ENCODE measurements at regions not wholly inside any gene's neighbourhood (a gene's known extent, or its start where the extent isn't known, plus 50 kb on each side); places are given as distances from the start of the nearest gene placed in this dataset.

- DNase-seq, result no peak
These were observed 475.2 kb downstream of the LPIN1 start for GRCh38 chr2:12221584-12221983.

DNA sequence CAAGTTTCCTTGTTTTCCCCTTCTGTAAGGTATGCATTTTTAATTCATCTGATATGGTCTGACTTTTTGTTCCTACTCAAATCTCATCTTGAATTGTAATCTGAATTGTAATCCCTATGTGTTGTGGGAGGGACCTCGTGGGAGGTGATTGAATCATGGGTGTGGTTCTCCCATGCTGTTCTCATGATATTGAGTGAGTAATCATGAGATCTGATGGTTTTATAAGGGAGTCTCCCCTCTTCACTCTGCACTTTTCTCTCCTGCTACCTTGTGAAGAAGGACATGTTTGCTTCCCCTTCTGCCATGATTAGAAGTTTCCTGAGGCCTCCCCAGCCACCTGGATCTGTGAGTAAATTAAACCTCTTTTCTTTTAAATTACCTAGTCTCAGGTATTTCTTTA, 476.1 kb downstream of the LPIN1 start:
- no peak for DNase-seq

- DNase-seq, result no peak
These were observed 477.3 kb downstream of the LPIN1 start for GRCh38 chr2:12223732-12224131.

- no peak for DNase-seq
These were observed 480.2 kb downstream of the LPIN1 start for GRCh38 chr2:12226653-12227052.

DNA sequence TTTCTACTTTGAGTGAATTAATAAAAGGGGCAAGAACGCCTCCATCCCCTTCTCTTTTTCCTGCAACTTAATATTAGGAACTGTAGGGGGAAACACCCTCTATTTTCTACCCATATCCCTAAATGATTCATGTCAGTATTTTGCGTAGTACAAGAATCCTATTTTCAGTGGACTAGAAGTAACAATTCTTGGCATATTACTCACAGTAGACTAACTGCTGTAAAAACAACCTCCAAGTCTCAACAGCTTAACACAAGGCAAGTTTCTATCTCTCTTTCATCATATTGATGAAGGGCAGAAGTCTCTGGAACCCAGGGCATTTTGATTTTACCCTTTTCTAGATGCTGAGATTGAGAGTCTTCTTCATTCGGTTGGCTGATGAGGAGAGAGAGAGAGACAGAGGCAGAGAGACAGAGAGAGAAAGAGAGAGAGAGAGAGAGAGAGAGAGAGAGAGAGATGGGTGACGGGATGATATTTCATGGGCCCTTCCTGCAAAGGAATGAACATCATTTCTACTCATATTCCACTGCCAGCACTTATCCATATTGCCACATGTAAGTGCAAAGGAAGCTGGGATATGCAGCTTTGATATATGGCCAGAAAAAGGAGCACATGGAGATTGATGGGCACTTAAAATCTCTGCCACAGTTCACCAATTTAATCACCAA, 481.6 kb downstream of the LPIN1 start:
- no peak for DNase-seq

GRCh38 chr2:12231288-12231687, 484.9 kb downstream of the LPIN1 start:
- DNase-seq, result no peak

DNA sequence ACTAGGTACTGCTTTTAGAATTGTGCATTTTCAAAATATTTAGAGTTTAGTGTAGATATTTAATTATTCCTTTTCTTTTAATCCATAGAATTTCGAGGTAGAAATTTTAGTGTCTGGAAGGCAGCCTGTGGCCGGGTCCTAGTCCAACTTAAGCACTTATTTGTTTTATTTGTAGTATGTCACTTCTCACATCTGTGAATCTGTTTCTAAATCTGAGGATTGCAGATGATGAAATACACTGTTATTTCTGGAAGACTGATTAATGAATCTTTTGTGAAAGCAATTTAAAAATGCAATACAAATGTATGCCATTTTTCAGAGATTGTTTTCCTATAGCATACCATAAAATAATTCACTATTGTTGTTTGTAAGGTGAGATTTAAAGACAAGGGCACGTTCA, 483.9 kb upstream of the TRIB2 start:
- no peak for DNase-seq

- no peak for DNase-seq
These were observed 480.4 kb upstream of the TRIB2 start for GRCh38 chr2:12236136-12236844.

- no peak for DNase-seq
These were observed 476.5 kb upstream of the TRIB2 start for GRCh38 chr2:12240206-12240605.

- DNase-seq, result no peak
These were observed 473.4 kb upstream of the TRIB2 start for GRCh38 chr2:12243381-12243780.

- no peak for DNase-seq
These were observed 472.7 kb upstream of the TRIB2 start for GRCh38 chr2:12244070-12244469.

DNA sequence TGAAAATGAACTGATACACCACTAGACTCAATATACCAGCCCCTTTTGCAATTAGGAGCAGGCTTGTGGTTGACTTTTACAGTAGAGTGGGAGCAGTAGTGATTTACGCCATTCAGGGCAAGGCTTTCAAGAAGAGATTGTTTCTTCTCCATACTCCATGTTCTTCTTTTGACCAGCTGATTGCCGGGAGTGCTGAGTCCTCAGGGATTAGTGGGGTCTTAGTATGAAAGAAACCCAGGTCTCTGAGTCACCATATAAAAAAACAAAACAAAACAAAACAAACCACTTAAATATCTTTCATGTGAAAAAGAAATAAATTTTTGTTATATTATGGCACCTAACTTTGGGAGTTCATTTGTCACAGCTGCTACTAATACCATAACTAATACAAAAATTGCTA, 465.6 kb upstream of the TRIB2 start:
- DNase-seq, result no peak

- no peak for DNase-seq
These were observed 465.0 kb upstream of the TRIB2 start for GRCh38 chr2:12251749-12252148.

DNA sequence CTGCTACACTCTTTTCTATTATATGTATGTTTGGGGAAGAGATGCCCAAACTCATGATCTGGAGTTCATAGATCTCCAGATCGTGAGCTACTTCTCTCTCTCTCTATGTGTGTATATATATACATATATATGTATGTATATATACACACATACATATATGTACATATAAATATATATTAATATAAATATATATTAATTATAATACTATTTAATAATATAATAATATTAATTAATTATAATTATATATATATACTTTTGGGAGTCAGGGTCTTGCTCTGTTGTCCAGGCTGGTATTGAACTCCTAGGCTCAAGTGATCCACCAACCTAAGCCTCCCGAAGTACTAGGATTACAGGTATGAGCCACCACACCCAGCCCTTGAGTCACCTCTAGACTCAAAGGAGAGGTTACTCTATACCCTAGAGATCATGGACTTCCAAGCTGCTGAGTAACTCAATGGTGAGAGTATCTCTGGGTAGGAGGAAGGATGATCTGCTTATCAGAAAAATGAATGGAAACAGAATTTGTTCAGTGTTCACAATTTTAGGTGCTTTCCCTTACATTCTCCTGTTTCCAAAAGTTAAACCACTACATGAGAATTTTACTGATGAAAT, 463.5 kb upstream of the TRIB2 start:
- DNase-seq, result no peak

DNA sequence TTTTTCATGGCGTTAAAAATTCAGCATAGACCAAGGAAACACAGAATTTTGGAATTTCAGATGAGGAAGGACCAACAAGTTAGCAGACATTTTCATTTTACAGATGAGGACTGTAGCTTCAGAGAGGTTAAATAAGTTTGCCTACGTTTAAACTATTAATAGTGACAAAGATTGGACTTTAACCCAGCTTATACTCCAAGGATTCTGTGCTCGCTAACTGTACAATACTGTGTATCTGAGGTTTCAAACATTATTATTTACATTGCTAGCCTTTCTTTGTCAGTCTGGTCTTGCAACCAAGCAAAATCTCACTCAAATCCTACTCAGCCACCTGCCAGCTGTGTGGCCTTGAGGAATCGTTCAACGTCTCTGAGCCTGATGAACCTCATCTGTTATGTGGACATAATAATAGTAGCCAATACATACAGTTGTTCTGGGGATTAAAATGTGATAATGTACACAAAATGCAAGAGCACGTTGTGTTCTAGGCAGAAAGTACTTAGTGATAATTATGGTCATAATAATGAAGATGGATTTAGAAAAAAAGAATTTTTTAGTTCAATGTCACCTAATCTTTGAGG, 462.4 kb upstream of the TRIB2 start:
- DNase-seq, result no peak

GRCh38 chr2:12256206-12256605, 460.5 kb upstream of the TRIB2 start:
- no peak for DNase-seq

- DNase-seq, result no peak
These were observed 459.3 kb upstream of the TRIB2 start for GRCh38 chr2:12257476-12257875.

DNA sequence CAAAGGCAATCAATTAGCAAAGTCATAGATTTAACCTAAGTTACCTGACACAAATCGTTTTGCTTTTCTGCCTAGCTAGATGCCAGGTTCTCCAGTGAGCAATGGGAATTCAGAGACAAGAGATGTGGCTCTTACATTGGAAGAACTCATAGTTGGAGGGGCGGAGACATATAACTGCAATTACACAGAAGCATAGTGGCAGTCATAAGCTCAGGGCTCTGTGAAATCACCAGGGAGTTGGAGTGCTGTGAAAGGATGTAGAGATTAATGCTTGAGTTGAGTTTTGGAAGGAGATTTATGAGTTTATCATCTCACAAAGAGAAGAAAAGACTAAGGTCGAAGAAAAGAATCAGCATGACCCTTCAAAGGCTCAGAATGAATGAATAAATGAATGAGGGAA, 457.2 kb upstream of the TRIB2 start:
- no peak for DNase-seq

DNA sequence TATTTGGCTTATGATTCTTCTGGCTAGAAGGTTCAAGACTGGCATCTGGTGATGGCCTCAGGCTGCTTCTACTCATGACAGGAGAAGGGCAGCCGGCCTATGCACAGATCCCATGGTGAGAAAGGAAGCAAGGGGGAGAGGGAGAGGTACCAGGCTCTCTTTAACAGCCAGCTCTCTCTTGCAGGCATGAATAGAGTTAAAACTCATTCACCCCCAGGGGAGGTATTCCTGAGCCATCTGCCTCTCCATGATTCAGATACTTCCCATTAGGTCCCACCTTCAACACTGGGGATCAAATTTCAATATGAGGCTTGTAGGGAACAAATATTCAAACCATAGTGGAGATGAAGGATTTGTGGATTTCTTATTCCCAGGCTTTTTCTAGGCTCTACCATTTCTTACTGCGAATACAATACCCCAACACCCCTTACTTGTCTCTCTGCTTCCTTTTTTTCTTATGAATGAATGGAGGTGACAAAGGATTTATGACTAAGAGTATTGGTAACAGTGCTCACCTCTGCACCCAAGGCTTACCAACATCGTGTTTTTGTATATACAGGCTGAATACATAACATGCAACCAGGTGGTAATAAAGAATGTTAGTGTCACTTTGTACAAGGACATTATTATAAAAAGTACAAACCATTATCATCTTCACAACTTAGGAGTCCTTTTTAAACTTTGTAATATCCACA, 454.6 kb upstream of the TRIB2 start:
- peak; percentile 20 for DNase-seq

DNA sequence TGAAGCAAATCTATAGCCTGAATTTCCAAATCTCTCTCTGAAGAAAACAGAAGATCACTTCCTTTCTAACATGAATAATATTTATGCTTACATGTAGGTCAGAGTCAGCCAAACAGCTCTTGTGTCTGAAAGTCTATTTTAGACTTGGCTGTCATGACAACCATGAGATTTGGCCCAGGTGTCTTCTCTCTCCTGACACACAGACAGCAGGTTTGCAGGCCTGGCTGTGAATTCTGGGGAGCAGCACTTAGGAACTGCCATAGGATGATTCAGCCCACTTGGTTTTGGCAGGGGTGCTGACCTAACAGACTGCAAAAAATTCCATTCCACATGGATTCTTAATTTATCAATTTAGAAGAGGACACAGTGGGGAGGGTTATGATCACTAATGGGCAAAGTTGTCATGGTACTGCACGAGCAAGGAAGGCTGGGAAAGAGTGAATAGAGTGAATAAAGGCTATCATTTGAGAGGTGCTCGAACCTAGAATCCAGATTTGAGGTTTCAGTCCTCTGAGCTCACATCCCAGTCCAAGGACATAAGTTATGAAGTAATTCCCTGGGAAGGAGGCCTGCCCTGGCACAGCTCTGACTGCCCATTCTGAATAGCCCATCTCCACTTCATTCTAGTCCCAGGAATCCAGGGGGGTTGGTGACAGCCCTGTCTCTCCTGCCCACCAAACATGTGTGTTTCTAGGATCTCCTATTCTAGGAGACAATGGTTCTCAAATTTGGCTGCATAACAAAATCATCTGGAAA, 453.9 kb upstream of the TRIB2 start:
- peak; percentile 48 for DNase-seq

- no peak for DNase-seq
These were observed 453.0 kb upstream of the TRIB2 start for GRCh38 chr2:12263730-12264129.

DNA sequence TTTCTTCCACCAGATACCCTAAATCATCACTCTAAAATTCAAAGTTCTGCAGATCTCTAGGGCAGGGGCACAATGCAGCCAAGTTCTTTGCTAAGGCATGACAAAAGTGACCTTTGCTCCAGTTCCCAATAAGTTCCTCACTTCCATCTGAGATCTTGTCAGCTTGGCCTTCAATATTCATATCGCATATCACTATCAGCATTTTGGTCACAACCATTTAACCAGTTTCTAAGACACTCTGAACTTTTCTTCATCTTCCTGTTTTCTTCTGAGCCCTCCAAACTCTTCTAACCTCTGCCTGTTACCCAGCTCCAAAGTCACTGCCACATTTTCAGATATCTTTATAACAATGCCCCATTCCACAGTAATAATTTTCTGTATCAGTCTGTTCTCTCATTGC, 452.6 kb upstream of the TRIB2 start:
- DNase-seq, result no peak

GRCh38 chr2:12265646-12266045, 451.1 kb upstream of the TRIB2 start:
- no peak for DNase-seq
